ENCODE measurements at regions not wholly inside any gene's neighbourhood (a gene's known extent, or its start where the extent isn't known, plus 50 kb on each side); places are given as distances from the start of the nearest gene placed in this dataset.
"Not testable (repeated sequence)": the region's sequence is repeated elsewhere in the genome, so short reads cannot be mapped to it uniquely, and the experiment has no call there.

DNA sequence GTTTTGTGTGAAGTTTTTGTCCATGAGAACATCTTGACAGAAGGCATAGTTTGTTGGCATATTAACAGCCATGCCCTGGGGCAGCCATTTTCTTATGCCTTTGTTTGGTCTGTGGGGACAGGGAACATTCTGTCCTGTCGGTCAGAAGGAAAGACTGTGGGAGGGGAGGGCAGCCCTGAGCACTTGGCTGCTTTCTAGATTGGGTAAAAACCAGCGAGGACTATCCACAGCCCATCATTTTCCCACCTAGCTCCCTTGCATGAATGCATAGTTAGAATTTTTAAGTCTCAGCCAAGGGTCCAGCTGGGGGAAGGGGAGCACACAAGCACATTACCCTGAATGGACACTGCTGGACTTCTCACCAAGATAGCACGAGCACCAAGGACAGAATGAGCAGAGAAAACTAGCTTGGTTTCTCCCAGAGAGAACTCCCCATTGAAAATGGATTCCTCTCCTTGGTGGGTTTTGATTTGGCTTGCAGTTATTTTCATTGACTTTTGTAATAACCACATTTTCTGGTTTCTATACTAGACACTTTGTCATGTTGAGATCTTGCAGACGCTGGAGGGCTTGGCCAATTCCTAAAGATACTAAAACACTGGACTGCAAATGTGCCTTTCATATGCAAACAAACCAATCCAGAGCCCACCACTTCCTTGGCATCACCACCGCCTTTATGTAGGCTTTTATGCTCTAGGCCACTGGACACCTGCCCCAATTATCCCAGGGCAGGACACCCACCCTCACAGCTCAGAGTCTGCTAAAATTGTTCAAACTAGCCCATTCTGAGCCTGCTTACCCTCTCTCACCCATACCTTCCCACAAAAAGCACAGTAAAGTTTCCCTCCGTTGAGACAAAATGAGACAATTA lies 129.9 kb downstream of the BOD1 start:
- no peak overlapping the region for H3K4me3 Mint-ChIP-seq
- peaks cover 7% of the 10 kb centered on the region for H3K27me3 Mint-ChIP-seq
- H3K4me1 Mint-ChIP-seq (ENCODE audit: low read depth), result no peaks in the 10 kb centered on the region
- H3K36me3 Mint-ChIP-seq, result no peaks in the 10 kb centered on the region
- intact Hi-C loops (cut with micrococcal nuclease), result no loop called here
- no peak for DNase-seq
- POLR2A ChIA-PET, result no interaction called here
- H3K27ac Mint-ChIP-seq, result no peak overlapping the region
- CTCF ChIA-PET, result no interaction called here
- no peaks in the 10 kb centered on the region for H3K9me3 Mint-ChIP-seq

GRCh38 chr5:173484569-173484968 lies 131.9 kb downstream of the BOD1 start:
- CTCF ChIA-PET, result no interaction called here
- POLR2A ChIA-PET, result no interaction called here
- Mint-ChIP-seq H3K9me3 (no peaks in the 10 kb centered on the region), H3K4me3 (no peak overlapping the region), H3K36me3 (no peaks in the 10 kb centered on the region), H3K27me3 (peaks cover under 1% of the 10 kb centered on the region), H3K27ac (no peak overlapping the region), H3K4me1 (ENCODE audit: low read depth) (no peaks in the 10 kb centered on the region)
- intact Hi-C loops (cut with micrococcal nuclease), result no loop called here
- DNase-seq, result no peak

GRCh38 chr5:173483599-173483998 lies 132.9 kb downstream of the BOD1 start:
- H3K4me1 Mint-ChIP-seq (ENCODE audit: low read depth); POLR2A ChIA-PET; intact Hi-C loops (cut with micrococcal nuclease); CTCF ChIA-PET; H3K27ac Mint-ChIP-seq; DNase-seq; H3K4me3 Mint-ChIP-seq; H3K27me3 Mint-ChIP-seq; H3K36me3 Mint-ChIP-seq; H3K9me3 Mint-ChIP-seq: not testable (repeated sequence)

GRCh38 chr5:173483160-173483559 lies 133.3 kb downstream of the BOD1 start:
- Mint-ChIP-seq H3K4me3 (no peak overlapping the region), H3K27me3 (no peaks in the 10 kb centered on the region), H3K4me1 (ENCODE audit: low read depth) (no peaks in the 10 kb centered on the region), H3K36me3 (no peaks in the 10 kb centered on the region), H3K27ac (no peak overlapping the region), H3K9me3 (no peaks in the 10 kb centered on the region)
- intact Hi-C loops (cut with micrococcal nuclease), result no loop called here
- no peak for DNase-seq
- POLR2A ChIA-PET, result no interaction called here
- CTCF ChIA-PET, result no interaction called here

DNA sequence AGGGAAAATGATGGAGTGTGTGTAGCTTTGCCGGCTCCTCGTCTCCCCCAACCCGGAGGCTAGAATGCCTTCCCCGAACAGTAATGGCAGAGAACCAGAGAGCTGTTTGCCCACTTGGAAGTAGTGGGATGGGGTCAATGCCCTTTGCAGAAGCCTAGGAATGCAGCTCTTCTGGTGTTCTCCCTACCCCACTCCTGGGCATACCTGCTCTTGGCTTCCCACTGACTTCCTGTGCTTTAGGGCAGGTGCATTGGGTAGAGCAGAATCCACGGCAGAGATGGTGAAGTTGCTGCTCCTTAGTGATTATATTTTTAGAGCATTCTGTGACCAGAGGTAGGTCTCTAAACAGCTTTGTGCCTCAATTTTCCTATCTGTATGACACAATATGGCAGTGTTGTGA lies 134.6 kb downstream of the BOD1 start:
- Mint-ChIP-seq H3K27me3 (no peaks in the 10 kb centered on the region), H3K27ac (no peak overlapping the region), H3K36me3 (no peaks in the 10 kb centered on the region), H3K4me1 (ENCODE audit: low read depth) (no peaks in the 10 kb centered on the region), H3K4me3 (no peak overlapping the region), H3K9me3 (no peaks in the 10 kb centered on the region)
- no peak for DNase-seq
- ChIA-PET POLR2A (no interaction called here), CTCF (interaction anchor here (0.7 kb wide), 1 partner anchor 58 kb away, joined by 4 read pairs; no protein-coding TSS in a partner anchor)
- intact Hi-C loops (cut with micrococcal nuclease), result no loop called here

GRCh38 chr5:173480896-173481295 lies 135.6 kb downstream of the BOD1 start:
- no peaks in the 10 kb centered on the region for H3K9me3 Mint-ChIP-seq

DNA sequence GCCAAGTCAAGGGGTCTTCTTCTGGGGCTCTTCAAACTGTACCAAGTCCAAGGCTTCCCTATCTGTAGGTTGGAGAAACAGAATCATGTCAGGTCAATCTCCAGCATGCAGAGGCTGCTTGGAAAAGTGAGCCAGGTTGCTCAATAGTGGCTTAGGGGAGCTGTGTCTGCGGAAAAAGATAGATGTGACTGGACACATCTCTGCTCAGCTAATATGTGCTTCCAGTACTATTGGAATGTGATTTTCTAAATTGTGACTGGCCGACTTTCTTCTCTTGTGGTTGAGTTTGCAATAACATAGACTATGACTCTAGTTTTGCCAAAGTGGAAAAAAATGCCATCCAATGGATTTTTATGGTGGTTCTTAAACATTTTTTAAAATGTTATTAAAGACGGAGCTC lies 136.7 kb downstream of the BOD1 start:
- POLR2A ChIA-PET, result no interaction called here
- no peak for DNase-seq
- Mint-ChIP-seq H3K4me3 (no peak overlapping the region), H3K27ac (no peak overlapping the region), H3K27me3 (no peaks in the 10 kb centered on the region), H3K9me3 (no peaks in the 10 kb centered on the region), H3K36me3 (no peaks in the 10 kb centered on the region), H3K4me1 (ENCODE audit: low read depth) (no peaks in the 10 kb centered on the region)
- intact Hi-C loops (cut with micrococcal nuclease), result no loop called here
- CTCF ChIA-PET, result no interaction called here

More at GRCh38 chr5:173480896-173481295, 135.6 kb downstream of the BOD1 start:
- H3K4me3 Mint-ChIP-seq, result no peak overlapping the region
- POLR2A ChIA-PET, result no interaction called here
- H3K27me3 Mint-ChIP-seq, result no peaks in the 10 kb centered on the region
- CTCF ChIA-PET, result no interaction called here
- intact Hi-C loops (cut with micrococcal nuclease), result no loop called here
- no peak overlapping the region for H3K27ac Mint-ChIP-seq
- no peaks in the 10 kb centered on the region for H3K4me1 Mint-ChIP-seq (ENCODE audit: low read depth)
- no peaks in the 10 kb centered on the region for H3K36me3 Mint-ChIP-seq
- no peak for DNase-seq

- Mint-ChIP-seq H3K36me3 (no peaks in the 10 kb centered on the region), H3K4me1 (ENCODE audit: low read depth) (no peaks in the 10 kb centered on the region)
These were observed 139.0 kb downstream of the BOD1 start for GRCh38 chr5:173477345-173478040.

DNA sequence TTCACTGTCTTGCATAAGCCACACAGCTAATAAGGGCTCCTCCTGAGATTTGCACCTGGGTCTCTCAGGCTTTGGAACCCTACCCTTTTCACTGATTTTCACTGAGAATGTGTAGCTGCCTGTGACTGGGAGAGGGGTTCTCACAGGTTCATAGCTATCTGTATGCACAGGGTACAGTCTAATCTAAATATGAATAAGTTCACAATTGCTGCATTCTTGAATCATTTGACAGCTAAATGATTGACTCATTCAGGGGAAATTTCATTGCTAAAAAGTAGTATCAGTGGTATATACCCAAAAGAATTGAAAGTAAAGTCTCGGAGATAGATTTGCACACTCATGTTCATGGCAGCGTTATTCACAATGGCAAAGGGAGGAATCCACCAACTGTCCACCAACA lies 140.7 kb downstream of the BOD1 start:
- ChIA-PET POLR2A (no interaction called here), CTCF (no interaction called here)
- Mint-ChIP-seq H3K27ac (no peak overlapping the region), H3K4me1 (ENCODE audit: low read depth) (no peaks in the 10 kb centered on the region), H3K27me3 (no peaks in the 10 kb centered on the region), H3K9me3 (no peaks in the 10 kb centered on the region), H3K36me3 (no peaks in the 10 kb centered on the region), H3K4me3 (no peak overlapping the region)
- intact Hi-C loops (cut with micrococcal nuclease), result no loop called here
- DNase-seq, result no peak

More at GRCh38 chr5:173477345-173478040, 139.0 kb downstream of the BOD1 start:
- no peaks in the 10 kb centered on the region for H3K9me3 Mint-ChIP-seq
- intact Hi-C loops (cut with micrococcal nuclease), result no loop called here
- ChIA-PET CTCF (no interaction called here), POLR2A (no interaction called here)
- no peak overlapping the region for H3K4me3 Mint-ChIP-seq
- DNase-seq, result no peak
- H3K27me3 Mint-ChIP-seq, result no peaks in the 10 kb centered on the region
- no peak overlapping the region for H3K27ac Mint-ChIP-seq

GRCh38 chr5:173474881-173475287 lies 141.6 kb downstream of the BOD1 start:
- Mint-ChIP-seq H3K4me3 (no peak overlapping the region), H3K27ac (no peak overlapping the region), H3K9me3 (no peaks in the 10 kb centered on the region), H3K4me1 (ENCODE audit: low read depth) (no peaks in the 10 kb centered on the region), H3K27me3 (no peaks in the 10 kb centered on the region), H3K36me3 (no peaks in the 10 kb centered on the region)
- CTCF ChIA-PET, result no interaction called here
- intact Hi-C loops (cut with micrococcal nuclease), result no loop called here
- POLR2A ChIA-PET, result no interaction called here
- DNase-seq, result no peak

- CTCF ChIA-PET, result no interaction called here
- POLR2A ChIA-PET, result no interaction called here
These were observed 143.2 kb downstream of the BOD1 start for GRCh38 chr5:173473288-173473687.

DNA sequence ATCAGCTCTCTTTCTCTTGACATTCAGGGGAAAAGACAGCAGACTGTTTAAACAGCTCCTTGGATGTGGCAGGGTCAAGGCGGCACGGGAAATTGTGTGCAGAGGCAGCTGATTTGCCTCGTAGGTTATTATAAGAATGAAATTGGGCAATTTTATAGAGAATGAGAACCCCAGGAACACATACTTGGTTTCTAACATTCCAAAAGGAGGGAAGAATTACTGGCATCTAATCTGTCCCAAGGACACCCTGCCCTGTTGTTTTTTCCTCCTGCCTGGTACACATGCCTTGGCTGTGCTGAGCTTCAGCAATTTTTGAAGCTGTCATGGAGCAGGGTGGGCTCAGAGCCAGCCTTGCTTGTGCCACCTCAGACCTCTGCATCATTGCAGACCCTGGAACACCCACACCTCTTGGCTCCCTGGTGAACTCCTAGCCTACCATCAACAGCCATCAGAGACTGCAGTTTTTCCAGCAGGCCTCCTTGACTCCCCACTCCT lies 143.6 kb downstream of the BOD1 start:
- no peak for DNase-seq
- no peak overlapping the region for H3K27ac Mint-ChIP-seq
- H3K27me3 Mint-ChIP-seq, result peaks cover 4% of the 10 kb centered on the region
- intact Hi-C loops (cut with micrococcal nuclease), result no loop called here
- ChIA-PET CTCF (no interaction called here), POLR2A (no interaction called here)
- no peak overlapping the region for H3K4me3 Mint-ChIP-seq
- no peaks in the 10 kb centered on the region for H3K36me3 Mint-ChIP-seq
- H3K9me3 Mint-ChIP-seq, result no peaks in the 10 kb centered on the region
- H3K4me1 Mint-ChIP-seq (ENCODE audit: low read depth), result no peaks in the 10 kb centered on the region

More at GRCh38 chr5:173473288-173473687, 143.2 kb downstream of the BOD1 start:
- intact Hi-C loops (cut with micrococcal nuclease), result no loop called here
- no peaks in the 10 kb centered on the region for H3K36me3 Mint-ChIP-seq
- peaks cover 4% of the 10 kb centered on the region for H3K27me3 Mint-ChIP-seq
- no peak overlapping the region for H3K27ac Mint-ChIP-seq
- H3K9me3 Mint-ChIP-seq, result no peaks in the 10 kb centered on the region
- H3K4me1 Mint-ChIP-seq (ENCODE audit: low read depth), result no peaks in the 10 kb centered on the region
- no peak for DNase-seq
- H3K4me3 Mint-ChIP-seq, result no peak overlapping the region

- intact Hi-C loops (cut with micrococcal nuclease), result no loop called here
- H3K4me1 Mint-ChIP-seq (ENCODE audit: low read depth), result no peaks in the 10 kb centered on the region
- H3K9me3 Mint-ChIP-seq, result no peaks in the 10 kb centered on the region
- H3K27me3 Mint-ChIP-seq, result peaks cover 4% of the 10 kb centered on the region
- ChIA-PET POLR2A (no interaction called here), CTCF (no interaction called here)
- no peak overlapping the region for H3K27ac Mint-ChIP-seq
- DNase-seq, result no peak
- no peak overlapping the region for H3K4me3 Mint-ChIP-seq
- no peaks in the 10 kb centered on the region for H3K36me3 Mint-ChIP-seq
These were observed 143.9 kb upstream of the STC2 start for GRCh38 chr5:173472164-173472563.

All from activated CD4-positive, alpha-beta memory T cell treated with anti-CD3 and anti-CD28 coated beads for 36 hours (primary cell).